ENCODE measurements at regions not wholly inside any gene's neighbourhood (a gene's known extent, or its start where the extent isn't known, plus 50 kb on each side); places are given as distances from the start of the nearest gene placed in this dataset.

- TF ChIP-seq, protein P1, sequence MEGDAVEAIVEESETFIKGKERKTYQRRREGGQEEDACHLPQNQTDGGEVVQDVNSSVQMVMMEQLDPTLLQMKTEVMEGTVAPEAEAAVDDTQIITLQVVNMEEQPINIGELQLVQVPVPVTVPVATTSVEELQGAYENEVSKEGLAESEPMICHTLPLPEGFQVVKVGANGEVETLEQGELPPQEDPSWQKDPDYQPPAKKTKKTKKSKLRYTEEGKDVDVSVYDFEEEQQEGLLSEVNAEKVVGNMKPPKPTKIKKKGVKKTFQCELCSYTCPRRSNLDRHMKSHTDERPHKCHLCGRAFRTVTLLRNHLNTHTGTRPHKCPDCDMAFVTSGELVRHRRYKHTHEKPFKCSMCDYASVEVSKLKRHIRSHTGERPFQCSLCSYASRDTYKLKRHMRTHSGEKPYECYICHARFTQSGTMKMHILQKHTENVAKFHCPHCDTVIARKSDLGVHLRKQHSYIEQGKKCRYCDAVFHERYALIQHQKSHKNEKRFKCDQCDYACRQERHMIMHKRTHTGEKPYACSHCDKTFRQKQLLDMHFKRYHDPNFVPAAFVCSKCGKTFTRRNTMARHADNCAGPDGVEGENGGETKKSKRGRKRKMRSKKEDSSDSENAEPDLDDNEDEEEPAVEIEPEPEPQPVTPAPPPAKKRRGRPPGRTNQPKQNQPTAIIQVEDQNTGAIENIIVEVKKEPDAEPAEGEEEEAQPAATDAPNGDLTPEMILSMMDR (IDR thresholded peaks at IDR 0.05) = no peak
- no peak for TF ChIP-seq EZH2 (IDR thresholded peaks at IDR 0.05; ENCODE audit: borderline replicate concordance, insufficient read depth, low read depth, low read length, poor library complexity, severe bottlenecking)
- POLR2A ChIA-PET = no interaction called here
- DNase-seq = no peak
- Histone ChIP-seq H4K20me1 (ENCODE audit: control insufficient read depth, insufficient read depth, low read length, poor library complexity, severe bottlenecking) (no peaks in the 10 kb centered on the region), H3K9me3 (ENCODE audit: control extremely low read depth in 1 of 3, control insufficient read depth in 2 of 3, insufficient read depth in 1 of 3, low read length in 2 of 3) (peaks cover 0 to 13% (median 0%) of the 10 kb centered on the region in 3 donors), H3K36me3 (replicated peaks in 1 of 2; ENCODE audit: control extremely low read depth in 1 of 2, control insufficient read depth in 1 of 2, extremely low read depth in 1 of 2, insufficient read depth in 2 of 2, low read length in 1 of 2) (no peaks in the 10 kb centered on the region), H3K27ac (ENCODE audit: low read length in 2 of 2) (no peak overlapping the region), H3K4me2 (replicated peaks; ENCODE audit: low read depth, low read length, poor library complexity, severe bottlenecking) (no peak overlapping the region), H3K9ac (ENCODE audit: low read length) (no peak overlapping the region), H3K27me3 (replicated peaks in 1 of 4; ENCODE audit: control extremely low read depth in 1 of 4, control insufficient read depth in 3 of 4, insufficient read depth in 4 of 4, low read length in 3 of 4) (no peaks in the 10 kb centered on the region), H3K4me3 (ENCODE audit: control extremely low read depth in 1 of 5, extremely low read depth in 1 of 5, insufficient read depth in 1 of 5, low read depth in 2 of 5, low read length in 4 of 5) (no peak overlapping the region), H2AFZ (ENCODE audit: insufficient read depth, low read depth, low read length, poor library complexity, severe bottlenecking) (no peak overlapping the region), H3K4me1 (ENCODE audit: control insufficient read depth in 2 of 2, insufficient read depth in 2 of 2, low read length in 2 of 2) (no peaks in the 10 kb centered on the region), H3K79me2 (ENCODE audit: control insufficient read depth, insufficient read depth, low read length) (no peaks in the 10 kb centered on the region)
- Mint-ChIP-seq H3K27me3 (no peaks in the 10 kb centered on the region), H3K27ac (no peak overlapping the region), H3K4me3 (no peak overlapping the region), H3K9me3 (ENCODE audit: insufficient read depth) (peaks cover 3% of the 10 kb centered on the region), H3K4me1 (no peaks in the 10 kb centered on the region)
- WGBS (ENCODE audit: insufficient coverage) = 84% methylated on average over 5 of the region's 7 CpGs
- intact Hi-C loops (cut with micrococcal nuclease) = no loop called here
- no peak for ATAC-seq (ENCODE audit: low read depth)
- CTCF ChIA-PET = no interaction called here
Observed at GRCh38 chr1:238377280-238377919, 486.7 kb upstream of the ZP4 start.

GRCh38 chr1:238370599-238370998 is 479.9 kb upstream of the ZP4 start:
- H3K9me3 ChIP-seq (ENCODE audit: control extremely low read depth in 1 of 3, control insufficient read depth in 2 of 3, insufficient read depth in 1 of 3, low read length in 2 of 3) = peaks cover 0 to 3% (median 3%) of the 10 kb centered on the region in 3 donors
- DNase-seq = no peak
- TF ChIP-seq, protein P1 (IDR thresholded peaks at IDR 0.05) = no peak
- TF ChIP-seq EZH2 (IDR thresholded peaks at IDR 0.05; ENCODE audit: borderline replicate concordance, insufficient read depth, low read depth, low read length, poor library complexity, severe bottlenecking) = no peak
- ATAC-seq (ENCODE audit: low read depth) = no peak
- Mint-ChIP-seq H3K4me3 (no peak overlapping the region), H3K27ac (no peak overlapping the region), H3K9me3 (ENCODE audit: insufficient read depth) (peaks cover 2% of the 10 kb centered on the region), H3K4me1 (no peaks in the 10 kb centered on the region), H3K27me3 (no peaks in the 10 kb centered on the region)
- ChIA-PET POLR2A (no interaction called here), CTCF (no interaction called here)
- H4K20me1 ChIP-seq (ENCODE audit: control insufficient read depth, insufficient read depth, low read length, poor library complexity, severe bottlenecking) = no peaks in the 10 kb centered on the region
- no peak overlapping the region for H2AFZ ChIP-seq (ENCODE audit: insufficient read depth, low read depth, low read length, poor library complexity, severe bottlenecking)
- H3K4me1 ChIP-seq (ENCODE audit: control insufficient read depth in 2 of 2, insufficient read depth in 2 of 2, low read length in 2 of 2) = no peaks in the 10 kb centered on the region
- 85% methylated on average over 2 of the region's 2 CpGs for WGBS (ENCODE audit: insufficient coverage)
- intact Hi-C loops (cut with micrococcal nuclease) = no loop called here
- no peak overlapping the region for H3K4me2 ChIP-seq (replicated peaks; ENCODE audit: low read depth, low read length, poor library complexity, severe bottlenecking)
- H3K36me3 ChIP-seq (replicated peaks in 1 of 2; ENCODE audit: control extremely low read depth in 1 of 2, control insufficient read depth in 1 of 2, extremely low read depth in 1 of 2, insufficient read depth in 2 of 2, low read length in 1 of 2) = no peaks in the 10 kb centered on the region
- H3K27ac ChIP-seq (ENCODE audit: low read length in 2 of 2) = no peak overlapping the region
- H3K79me2 ChIP-seq (ENCODE audit: control insufficient read depth, insufficient read depth, low read length) = no peaks in the 10 kb centered on the region
- no peak overlapping the region for H3K4me3 ChIP-seq (ENCODE audit: control extremely low read depth in 1 of 5, extremely low read depth in 1 of 5, insufficient read depth in 1 of 5, low read depth in 2 of 5, low read length in 4 of 5)
- no peaks in the 10 kb centered on the region for H3K27me3 ChIP-seq (replicated peaks in 1 of 4; ENCODE audit: control extremely low read depth in 1 of 4, control insufficient read depth in 3 of 4, insufficient read depth in 4 of 4, low read length in 3 of 4)
- H3K9ac ChIP-seq (ENCODE audit: low read length) = no peak overlapping the region

All from B cell (primary cell).